ENCODE measurements at regions not wholly inside any gene's neighbourhood (a gene's known extent, or its start where the extent isn't known, plus 50 kb on each side); places are given as distances from the start of the nearest gene placed in this dataset.
"Not testable (repeated sequence)": the region's sequence is repeated elsewhere in the genome, so short reads cannot be mapped to it uniquely, and the experiment has no call there.

DNA sequence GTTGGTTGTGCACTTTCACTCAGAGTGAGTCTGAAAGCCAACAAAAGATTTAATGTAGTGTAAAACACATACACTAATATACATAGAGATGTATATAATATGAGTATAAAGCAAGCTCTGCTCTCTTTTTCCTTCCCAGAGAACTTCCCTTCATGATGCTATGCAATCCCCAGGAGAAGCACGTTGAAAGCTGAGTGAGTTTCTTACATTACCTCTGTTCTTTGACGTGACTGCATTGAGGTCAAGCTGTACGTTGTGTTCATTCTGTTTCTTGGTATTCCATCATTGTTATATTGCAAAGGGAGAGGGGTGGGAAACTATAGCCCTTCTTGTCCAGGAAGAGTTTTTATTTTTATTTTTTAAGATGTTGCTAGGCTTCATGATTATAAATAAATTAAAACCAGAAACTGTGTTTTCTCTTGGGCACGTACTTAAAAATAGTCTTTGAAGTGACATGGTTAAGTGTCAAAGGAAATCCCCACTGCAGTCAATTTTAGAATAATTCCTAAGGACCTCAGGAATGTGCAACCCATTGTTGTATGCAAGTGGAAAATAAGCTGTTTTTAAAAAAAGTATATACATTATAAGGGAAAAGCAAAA is 651.0 kb downstream of the CD109 start:
- intact Hi-C loops (cut with DNase I; ENCODE audit: low total_unique reads) = no loop called here
- Histone ChIP-seq H3K9me3 (no peaks in the 10 kb centered on the region), H3K36me3 (no peaks in the 10 kb centered on the region), H3K4me3 (no peak overlapping the region), H3K27ac (no peak overlapping the region), H3K4me1 (no peaks in the 10 kb centered on the region), H3K27me3 (no peaks in the 10 kb centered on the region)
- TF ChIP-seq CTCF (IDR thresholded peaks at IDR 0.05) = no peak
- DNase-seq = no peak

- peak in 1 of 2 experiments; percentile 17 for TF ChIP-seq CTCF (IDR thresholded peaks at IDR 0.05)
- H3K27ac ChIP-seq = no peak overlapping the region
- intact Hi-C loops (cut with DNase I; ENCODE audit: low total_unique reads) = no loop called here
- no peaks in the 10 kb centered on the region for H3K27me3 ChIP-seq
- H3K4me3 ChIP-seq = no peak overlapping the region
- H3K4me1 ChIP-seq = no peaks in the 10 kb centered on the region
- H3K36me3 ChIP-seq = no peaks in the 10 kb centered on the region
- DNase-seq = no peak
- H3K9me3 ChIP-seq = no peaks in the 10 kb centered on the region
Measured at GRCh38 chr6:74343804-74344203, 647.8 kb downstream of the CD109 start.

DNA sequence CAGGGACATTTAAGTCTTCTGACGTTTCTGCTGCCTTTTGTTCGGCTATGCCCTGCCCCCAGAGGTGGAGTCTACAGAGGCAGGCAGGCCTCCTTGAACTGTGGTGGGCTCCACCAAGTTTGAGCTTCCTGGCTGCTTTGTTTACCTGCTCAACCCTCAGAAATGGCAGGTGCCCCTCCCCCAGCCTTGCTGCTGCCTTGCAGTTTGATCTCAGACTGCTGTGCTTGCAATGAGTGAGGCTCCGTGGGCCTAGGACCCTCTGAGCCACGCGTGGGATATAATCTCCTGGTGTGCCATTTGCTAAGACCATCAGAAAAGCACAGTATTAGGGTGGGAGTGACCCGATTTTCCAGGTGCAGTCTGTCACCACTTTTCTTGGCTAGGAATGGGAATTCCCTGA is 647.3 kb downstream of the CD109 start:
- H3K4me3 ChIP-seq; H3K27ac ChIP-seq; intact Hi-C loops (cut with DNase I; ENCODE audit: low total_unique reads); H3K4me1 ChIP-seq; H3K9me3 ChIP-seq; H3K27me3 ChIP-seq; H3K36me3 ChIP-seq; DNase-seq: not testable (repeated sequence)

DNA sequence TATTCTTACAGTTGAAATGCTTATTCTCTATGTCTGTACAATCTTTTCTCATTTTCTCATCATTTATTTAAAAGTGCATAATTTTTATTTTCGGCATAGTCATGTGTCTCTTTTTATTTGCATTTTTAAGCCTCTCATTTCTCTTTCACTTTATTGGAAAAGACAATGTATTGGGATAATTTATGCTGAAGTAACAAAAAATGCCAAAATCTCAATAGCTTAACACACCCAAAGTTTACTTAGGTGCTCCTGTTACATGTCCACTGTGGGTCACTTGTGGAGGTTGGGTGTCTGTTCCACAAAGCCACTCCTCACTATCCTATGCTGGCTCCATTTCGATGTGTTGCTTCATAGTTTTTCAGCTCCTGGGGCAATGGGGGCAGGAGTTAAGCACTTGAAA is 638.7 kb downstream of the CD109 start:
- H3K36me3 ChIP-seq = no peaks in the 10 kb centered on the region
- intact Hi-C loops (cut with DNase I; ENCODE audit: low total_unique reads) = no loop called here
- no peak overlapping the region for H3K4me3 ChIP-seq
- H3K27ac ChIP-seq = no peak overlapping the region
- no peak for DNase-seq
- TF ChIP-seq CTCF (IDR thresholded peaks at IDR 0.05) = no peak
- no peaks in the 10 kb centered on the region for H3K4me1 ChIP-seq
- H3K27me3 ChIP-seq = no peaks in the 10 kb centered on the region
- H3K9me3 ChIP-seq = no peaks in the 10 kb centered on the region

GRCh38 chr6:74333406-74333805 is 637.4 kb downstream of the CD109 start:
- no peaks in the 10 kb centered on the region for H3K36me3 ChIP-seq
- TF ChIP-seq CTCF (IDR thresholded peaks at IDR 0.05) = no peak
- H3K9me3 ChIP-seq = no peaks in the 10 kb centered on the region
- H3K4me3 ChIP-seq = no peak overlapping the region
- intact Hi-C loops (cut with DNase I; ENCODE audit: low total_unique reads) = no loop called here
- no peaks in the 10 kb centered on the region for H3K4me1 ChIP-seq
- no peak overlapping the region for H3K27ac ChIP-seq
- no peaks in the 10 kb centered on the region for H3K27me3 ChIP-seq
- no peak for DNase-seq

DNA sequence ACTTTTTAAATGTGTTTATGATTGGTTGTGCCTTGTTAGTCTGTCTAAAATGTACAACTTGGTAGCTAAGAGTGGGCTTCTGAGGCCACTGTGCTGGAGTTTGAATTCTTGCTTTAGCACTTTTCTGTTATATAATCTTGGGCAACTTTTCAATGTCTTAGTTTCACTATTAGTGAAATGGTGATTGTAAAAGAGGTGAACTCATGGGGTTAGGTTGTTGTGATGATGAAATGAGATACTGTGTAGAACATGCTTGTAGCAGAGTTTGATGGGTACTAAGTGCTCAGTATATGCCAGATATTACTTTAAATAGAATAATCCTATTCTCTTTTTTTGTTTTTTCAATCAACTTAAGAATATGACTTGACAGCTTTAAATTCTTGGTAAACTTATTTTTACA is 624.7 kb downstream of the CD109 start:
- Histone ChIP-seq H3K9me3 (no peaks in the 10 kb centered on the region), H3K27me3 (no peaks in the 10 kb centered on the region), H3K36me3 (no peaks in the 10 kb centered on the region), H3K4me1 (no peaks in the 10 kb centered on the region), H3K4me3 (no peak overlapping the region), H3K27ac (no peak overlapping the region)
- intact Hi-C loops (cut with DNase I; ENCODE audit: low total_unique reads) = no loop called here
- no peak for DNase-seq
- TF ChIP-seq CTCF (IDR thresholded peaks at IDR 0.05) = no peak
